NCI-H146 treated with DMSO at 0.1 percent for 48 hours (cell line): ENCODE measurements at regions not wholly inside any gene's neighbourhood (a gene's known extent, or its start where the extent isn't known, plus 50 kb on each side); places are given as distances from the start of the nearest gene placed in this dataset.

ENCODE experiments used
- DNase-seq: peaks from one replicate; lab custom pipeline; 2025; ENCODE audit not compliant: unreplicated experiment; lab: John Stamatoyannopoulos, UW

- DNase-seq, result no peak
These were observed 247.8 kb downstream of the BUB3 start for GRCh38 chr10:123402021-123402420.

DNA sequence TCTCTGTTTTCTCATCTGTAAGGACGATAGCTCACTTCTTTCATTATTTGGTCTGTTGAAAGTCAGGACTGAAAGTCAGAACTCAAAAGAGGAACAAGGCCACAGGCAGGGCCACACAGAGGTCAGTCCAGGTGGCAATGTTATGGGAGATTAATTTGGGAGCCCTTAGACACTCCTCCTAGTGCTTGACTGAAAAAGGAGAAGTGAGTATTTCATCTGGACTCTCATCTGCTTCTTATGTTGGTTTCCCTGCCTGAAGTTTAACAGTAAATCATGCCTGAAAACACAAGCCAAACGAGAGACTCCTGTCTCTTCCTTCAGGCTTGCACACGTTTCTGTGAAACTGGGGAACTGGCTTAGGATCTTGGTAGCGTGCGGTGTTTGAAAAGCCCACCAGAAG, 248.5 kb downstream of the BUB3 start:
- DNase-seq, result no peak

- no peak for DNase-seq
These were observed 250.2 kb downstream of the BUB3 start for GRCh38 chr10:123404357-123404756.

DNA sequence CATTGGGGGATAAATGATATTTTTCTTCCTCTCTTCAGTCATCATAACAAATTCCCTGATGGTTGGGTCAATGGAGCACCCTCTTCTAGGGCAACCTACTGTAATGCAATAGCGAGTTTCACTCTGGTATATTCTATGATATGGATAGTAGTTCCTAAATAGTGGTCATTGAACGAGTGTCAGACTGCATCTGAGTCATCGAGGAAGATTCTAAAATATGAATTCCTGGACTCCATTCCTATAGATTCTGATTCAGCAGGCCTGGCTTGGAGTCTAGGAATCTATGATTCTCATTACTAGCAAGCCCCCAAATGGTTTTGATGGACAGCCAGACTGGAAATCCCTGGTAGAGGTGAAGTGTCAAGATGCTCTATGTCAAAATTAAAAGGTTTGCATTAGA, 254.5 kb downstream of the BUB3 start:
- no peak for DNase-seq

DNA sequence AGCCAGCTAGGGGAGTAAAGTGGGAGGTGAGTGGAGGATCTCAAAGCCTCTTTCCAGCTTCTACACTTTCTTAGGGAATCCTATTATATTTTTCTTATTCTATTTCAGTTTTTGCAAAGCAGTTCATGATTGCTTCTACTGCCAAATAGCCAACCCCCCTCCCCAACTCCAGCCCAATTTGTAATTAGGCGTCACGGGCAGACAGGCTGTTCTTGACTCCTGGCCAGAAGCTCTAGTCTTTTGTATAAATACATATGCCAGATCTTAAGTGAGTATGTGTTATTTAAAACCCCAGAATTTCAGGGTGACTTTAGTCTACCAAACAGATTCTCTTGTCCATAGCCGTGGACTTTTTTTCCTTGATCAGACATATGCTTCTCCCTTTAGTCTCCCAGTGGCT, 255.2 kb downstream of the BUB3 start:
- DNase-seq, result no peak

GRCh38 chr10:123409884-123410283, 255.7 kb downstream of the BUB3 start:
- no peak for DNase-seq

GRCh38 chr10:123413353-123413752, 252.8 kb upstream of the GPR26 start:
- no peak for DNase-seq

DNA sequence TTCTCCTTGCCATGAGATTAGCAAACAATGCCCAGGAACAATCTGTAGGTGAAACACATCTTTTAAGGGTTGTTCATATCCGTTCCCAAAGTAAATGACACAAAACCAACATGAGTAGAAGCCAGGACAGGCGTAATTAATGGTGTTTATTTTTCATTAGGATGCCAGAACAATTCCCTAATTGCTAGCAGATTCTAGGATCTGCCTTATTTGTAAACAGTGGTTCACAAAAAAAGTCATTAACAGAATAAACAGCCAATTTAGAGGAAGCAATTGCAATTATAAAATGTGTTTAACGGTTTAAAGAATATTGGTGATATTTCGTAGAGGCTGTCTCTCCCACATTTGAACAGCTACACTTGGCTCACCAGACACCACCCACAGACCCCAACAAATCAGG, 250.6 kb upstream of the GPR26 start:
- DNase-seq, result no peak

DNA sequence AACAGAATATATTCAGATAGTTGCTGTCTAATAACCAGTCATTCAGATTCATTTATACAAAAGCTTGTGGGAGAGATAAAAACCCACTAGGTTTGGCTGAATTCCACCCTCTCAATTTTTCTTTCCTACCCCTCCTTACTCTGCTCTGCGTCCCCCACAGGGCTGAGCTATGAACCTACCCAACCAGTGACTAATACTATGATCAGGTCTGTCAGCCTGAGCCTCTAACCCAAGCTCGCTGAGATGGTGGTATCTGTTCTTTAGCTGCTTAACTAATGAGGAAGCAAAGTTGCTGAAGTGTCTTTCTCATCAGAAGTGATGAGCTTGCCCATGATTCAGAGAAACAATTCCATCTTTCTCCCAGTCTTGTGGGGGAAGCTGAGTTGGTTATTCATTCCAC, 248.7 kb upstream of the GPR26 start:
- DNase-seq, result no peak

DNA sequence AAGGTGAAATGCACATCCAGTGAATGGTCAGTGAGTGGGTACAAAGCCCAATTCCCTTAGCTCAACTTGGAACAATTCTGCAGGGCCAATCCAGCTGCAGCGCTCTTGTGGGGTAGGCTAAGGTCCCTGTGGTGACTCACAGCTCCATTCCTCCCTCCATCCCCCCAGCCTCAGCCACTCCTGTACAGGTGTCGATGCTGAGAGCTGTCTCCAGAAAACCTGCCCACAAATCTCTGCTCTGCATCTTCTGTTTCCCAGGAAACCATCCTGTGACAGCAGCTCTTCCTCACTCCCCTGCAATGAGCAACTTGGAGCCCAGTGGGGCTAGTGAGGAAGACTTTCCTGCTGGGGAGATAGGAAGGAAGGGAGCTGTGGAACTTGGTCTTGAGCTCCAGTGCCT, 244.7 kb upstream of the GPR26 start:
- no peak for DNase-seq

- DNase-seq, result no peak
These were observed 243.9 kb upstream of the GPR26 start for GRCh38 chr10:123422261-123422660.

GRCh38 chr10:123424537-123424936, 241.6 kb upstream of the GPR26 start:
- DNase-seq, result no peak

- DNase-seq, result no peak
These were observed 240.5 kb upstream of the GPR26 start for GRCh38 chr10:123425680-123426079.

- DNase-seq, result no peak
These were observed 238.9 kb upstream of the GPR26 start for GRCh38 chr10:123427165-123427786.

GRCh38 chr10:123428391-123428790, 237.8 kb upstream of the GPR26 start:
- peak; percentile 9 for DNase-seq

DNA sequence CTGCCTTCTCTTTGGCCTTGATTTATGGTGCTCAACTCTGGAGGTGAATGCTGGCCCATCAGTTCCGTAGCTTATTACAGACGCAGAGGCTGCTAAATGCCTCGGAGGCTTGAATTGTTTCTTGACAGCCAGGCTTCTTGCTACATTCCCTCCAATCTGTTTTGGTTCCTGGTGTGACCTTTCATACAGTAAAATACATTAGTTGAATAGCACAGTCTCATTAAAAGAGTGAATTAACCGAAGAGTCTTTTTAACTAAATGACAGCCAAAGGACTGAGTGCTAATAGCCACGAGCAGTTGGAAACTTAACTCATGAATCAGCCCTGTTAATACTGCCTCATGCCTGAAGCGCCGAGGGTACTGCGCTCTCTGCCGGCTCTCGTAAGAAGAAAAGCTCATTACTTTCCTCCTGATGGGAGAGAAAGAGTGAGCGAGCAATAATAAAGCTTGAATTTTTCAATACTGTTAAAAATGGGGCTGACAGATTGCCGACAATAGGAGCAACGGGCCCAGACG, 236.4 kb upstream of the GPR26 start:
- DNase-seq, result no peak

DNA sequence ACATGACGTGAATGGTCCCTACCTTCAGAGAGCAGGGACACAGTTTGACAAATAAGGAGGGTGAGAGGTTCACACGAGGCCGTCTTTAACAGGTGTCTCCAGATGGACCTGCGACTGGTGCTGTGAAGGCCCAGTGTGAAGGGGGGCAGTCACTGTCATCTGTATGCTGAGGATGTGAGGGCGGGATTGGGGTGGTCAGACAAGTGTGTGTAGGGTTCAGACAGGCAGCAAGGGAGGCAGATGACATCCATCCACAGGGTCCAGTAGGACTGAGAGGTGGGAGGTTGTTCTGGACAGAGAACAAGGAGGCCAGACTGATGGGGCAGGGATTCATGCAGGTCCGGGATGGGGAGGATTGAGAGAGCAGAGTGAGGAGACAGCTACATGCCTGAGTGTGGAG, 232.6 kb upstream of the GPR26 start:
- DNase-seq, result no peak

GRCh38 chr10:123434435-123435039, 231.6 kb upstream of the GPR26 start:
- no peak for DNase-seq

- no peak for DNase-seq
These were observed 223.3 kb upstream of the GPR26 start for GRCh38 chr10:123442901-123443300.

DNA sequence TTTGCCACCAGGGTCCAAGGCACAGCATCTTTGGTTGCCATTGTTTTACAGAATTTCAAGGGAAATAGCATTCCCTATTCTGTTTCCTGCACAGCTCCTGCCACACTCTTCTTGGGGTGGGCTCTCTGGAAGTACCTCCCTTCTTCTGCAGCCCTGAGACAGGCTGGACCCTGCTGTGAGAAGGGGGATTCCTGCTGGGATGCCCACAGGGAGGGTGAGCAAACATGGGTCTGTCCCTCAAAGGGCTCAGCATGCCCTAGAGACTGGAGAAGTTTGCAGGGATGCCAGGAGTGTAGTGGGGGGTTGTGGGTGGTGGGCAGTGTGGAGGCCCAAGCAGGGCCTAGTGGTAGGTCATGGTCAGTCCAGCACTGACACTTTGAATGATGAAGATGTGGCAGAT, 222.2 kb upstream of the GPR26 start:
- no peak for DNase-seq

DNA sequence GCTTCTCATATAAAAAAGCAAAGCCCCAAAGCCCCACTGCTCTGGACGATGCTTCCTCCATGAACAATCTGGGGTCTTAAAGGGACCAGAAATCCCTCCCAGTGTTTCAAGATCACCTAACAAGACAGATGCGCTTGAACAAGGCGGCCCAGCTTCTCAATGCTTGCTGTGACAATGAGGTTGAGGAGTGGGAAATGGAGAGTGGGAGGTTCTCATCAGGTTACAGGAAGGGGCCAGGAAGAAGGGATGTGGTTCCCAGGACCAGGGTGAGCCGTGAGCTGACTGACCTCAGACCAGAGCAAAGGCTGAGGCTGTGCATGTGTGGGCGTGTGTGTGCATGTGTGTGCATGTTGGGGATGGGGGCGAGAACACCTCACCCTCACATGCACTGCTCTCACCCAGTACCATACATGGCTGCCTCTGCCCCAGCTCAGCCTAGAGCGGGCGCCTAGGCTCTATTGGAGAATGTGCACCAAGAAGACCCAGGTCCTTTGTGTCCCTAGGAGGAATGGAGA, 220.8 kb upstream of the GPR26 start:
- no peak for DNase-seq

GRCh38 chr10:123446449-123447156, 219.6 kb upstream of the GPR26 start:
- DNase-seq, result no peak
